ENCODE measurements at regions not wholly inside any gene's neighbourhood (a gene's known extent, or its start where the extent isn't known, plus 50 kb on each side); places are given as distances from the start of the nearest gene placed in this dataset.

GRCh38 chr5:107277485-107278125 is 393.1 kb downstream of the EFNA5 start:
- H3K27me3 ChIP-seq (ENCODE audit: insufficient read depth, low read length), result no peaks in the 10 kb centered on the region
- no peak overlapping the region for H2AFZ ChIP-seq (ENCODE audit: low read depth, low read length, poor library complexity, severe bottlenecking)
- no peaks in the 10 kb centered on the region for H3K79me2 ChIP-seq (ENCODE audit: insufficient read depth, low read length)
- H3K4me3 ChIP-seq (replicated peaks in 1 of 2; ENCODE audit: low read depth in 1 of 2, low read length in 2 of 2), result no peak overlapping the region
- H3K4me1 ChIP-seq (ENCODE audit: control insufficient read depth in 1 of 2, insufficient read depth in 2 of 2, low read length in 2 of 2), result no peaks in the 10 kb centered on the region
- no peaks in the 10 kb centered on the region for H3K36me3 ChIP-seq (ENCODE audit: control insufficient read depth in 1 of 2, insufficient read depth in 2 of 2, low read length in 2 of 2)
- ChIA-PET CTCF (no interaction called here), RAD21 (ENCODE audit: low non-redundant PET in 1 of 2, low total read pairs in 2 of 2, uncharacterized antibody in 2 of 2, unreplicated experiment in 2 of 2) (no interaction called here), POLR2A (no interaction called here)
- no peak overlapping the region for H3K9ac ChIP-seq (ENCODE audit: low read length)
- DNase-seq (ENCODE audit: low read depth, low spot score) (no peak), ATAC-seq (no peak)
- intact Hi-C loops (cut with micrococcal nuclease), result no loop called here
- BruUV-seq (replicated peaks), result no TSS peak
- no peak overlapping the region for H3K27ac ChIP-seq (ENCODE audit: low read depth, low read length)
- no peak for TF ChIP-seq REST (IDR thresholded peaks at IDR 0.05; ENCODE audit: low read depth)
- TF ChIP-seq, protein P1, sequence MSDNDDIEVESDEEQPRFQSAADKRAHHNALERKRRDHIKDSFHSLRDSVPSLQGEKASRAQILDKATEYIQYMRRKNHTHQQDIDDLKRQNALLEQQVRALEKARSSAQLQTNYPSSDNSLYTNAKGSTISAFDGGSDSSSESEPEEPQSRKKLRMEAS (IDR thresholded peaks at IDR 0.05), result no peak
- H3K9me3 ChIP-seq (ENCODE audit: control insufficient read depth in 1 of 2, insufficient read depth in 1 of 2, low read depth in 1 of 2, low read length in 2 of 2), result no peaks in the 10 kb centered on the region
- no peaks in the 10 kb centered on the region for H3K9me2 ChIP-seq (ENCODE audit: insufficient read depth)
- H3K4me2 ChIP-seq (ENCODE audit: low read length), result no peak overlapping the region
- no peaks in the 10 kb centered on the region for H4K20me1 ChIP-seq (ENCODE audit: insufficient read depth)

GRCh38 chr5:107275333-107275732 is 395.4 kb downstream of the EFNA5 start:
- Histone ChIP-seq H4K20me1 (ENCODE audit: insufficient read depth) (no peaks in the 10 kb centered on the region), H3K27ac (ENCODE audit: low read depth, low read length) (no peak overlapping the region), H3K9me3 (ENCODE audit: control insufficient read depth in 1 of 2, insufficient read depth in 1 of 2, low read depth in 1 of 2, low read length in 2 of 2) (no peaks in the 10 kb centered on the region), H3K9me2 (ENCODE audit: insufficient read depth) (no peaks in the 10 kb centered on the region), H2AFZ (ENCODE audit: low read depth, low read length, poor library complexity, severe bottlenecking) (no peak overlapping the region), H3K27me3 (ENCODE audit: insufficient read depth, low read length) (no peaks in the 10 kb centered on the region), H3K4me3 (replicated peaks in 1 of 2; ENCODE audit: low read depth in 1 of 2, low read length in 2 of 2) (no peak overlapping the region), H3K9ac (ENCODE audit: low read length) (no peak overlapping the region), H3K79me2 (ENCODE audit: insufficient read depth, low read length) (no peaks in the 10 kb centered on the region), H3K4me2 (ENCODE audit: low read length) (no peak overlapping the region), H3K36me3 (ENCODE audit: control insufficient read depth in 1 of 2, insufficient read depth in 2 of 2, low read length in 2 of 2) (no peaks in the 10 kb centered on the region), H3K4me1 (ENCODE audit: control insufficient read depth in 1 of 2, insufficient read depth in 2 of 2, low read length in 2 of 2) (no peaks in the 10 kb centered on the region)
- DNase-seq (ENCODE audit: low read depth, low spot score) (no peak), ATAC-seq (no peak)
- BruUV-seq (replicated peaks), result no TSS peak
- RAD21 ChIA-PET (ENCODE audit: low non-redundant PET in 1 of 2, low total read pairs in 2 of 2, uncharacterized antibody in 2 of 2, unreplicated experiment in 2 of 2), result no interaction called here
- intact Hi-C loops (cut with micrococcal nuclease), result no loop called here
- POLR2A ChIA-PET, result no interaction called here
- CTCF ChIA-PET, result no interaction called here
- no peak for TF ChIP-seq ELF1 (IDR thresholded peaks at IDR 0.05; ENCODE audit: borderline replicate concordance, low read depth)
- no peak for TF ChIP-seq CBX3 (IDR thresholded peaks at IDR 0.05; ENCODE audit: low read depth)
- no peak for TF ChIP-seq EZH2phosphoT487 (IDR thresholded peaks at IDR 0.05; ENCODE audit: borderline replicate concordance)
- TF ChIP-seq, protein P2, sequence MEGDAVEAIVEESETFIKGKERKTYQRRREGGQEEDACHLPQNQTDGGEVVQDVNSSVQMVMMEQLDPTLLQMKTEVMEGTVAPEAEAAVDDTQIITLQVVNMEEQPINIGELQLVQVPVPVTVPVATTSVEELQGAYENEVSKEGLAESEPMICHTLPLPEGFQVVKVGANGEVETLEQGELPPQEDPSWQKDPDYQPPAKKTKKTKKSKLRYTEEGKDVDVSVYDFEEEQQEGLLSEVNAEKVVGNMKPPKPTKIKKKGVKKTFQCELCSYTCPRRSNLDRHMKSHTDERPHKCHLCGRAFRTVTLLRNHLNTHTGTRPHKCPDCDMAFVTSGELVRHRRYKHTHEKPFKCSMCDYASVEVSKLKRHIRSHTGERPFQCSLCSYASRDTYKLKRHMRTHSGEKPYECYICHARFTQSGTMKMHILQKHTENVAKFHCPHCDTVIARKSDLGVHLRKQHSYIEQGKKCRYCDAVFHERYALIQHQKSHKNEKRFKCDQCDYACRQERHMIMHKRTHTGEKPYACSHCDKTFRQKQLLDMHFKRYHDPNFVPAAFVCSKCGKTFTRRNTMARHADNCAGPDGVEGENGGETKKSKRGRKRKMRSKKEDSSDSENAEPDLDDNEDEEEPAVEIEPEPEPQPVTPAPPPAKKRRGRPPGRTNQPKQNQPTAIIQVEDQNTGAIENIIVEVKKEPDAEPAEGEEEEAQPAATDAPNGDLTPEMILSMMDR (IDR thresholded peaks at IDR 0.05 in 2 of 3, conservative IDR thresholded peaks at IDR 0.05 in 1 of 3; ENCODE audit: borderline replicate concordance in 1 of 3, insufficient read depth in 1 of 3, low read depth in 2 of 3, low read length in 2 of 3), result no peak
- no peak for TF ChIP-seq RAD21 (IDR thresholded peaks at IDR 0.05; ENCODE audit: low read depth)
- no peak for TF ChIP-seq FOSL1 (IDR thresholded peaks at IDR 0.05; ENCODE audit: low read depth)
- no peak for TF ChIP-seq EZH2 (IDR thresholded peaks at IDR 0.05)
- TF ChIP-seq, protein P3, sequence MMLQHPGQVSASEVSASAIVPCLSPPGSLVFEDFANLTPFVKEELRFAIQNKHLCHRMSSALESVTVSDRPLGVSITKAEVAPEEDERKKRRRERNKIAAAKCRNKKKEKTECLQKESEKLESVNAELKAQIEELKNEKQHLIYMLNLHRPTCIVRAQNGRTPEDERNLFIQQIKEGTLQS (IDR thresholded peaks at IDR 0.05), result no peak
- no peak for TF ChIP-seq SRF (IDR thresholded peaks at IDR 0.05; ENCODE audit: low read depth)
- TF ChIP-seq TCF7L2 (IDR thresholded peaks at IDR 0.05; ENCODE audit: borderline replicate concordance, extremely low read depth, insufficient read depth, insufficient read length), result no peak
- no peak for TF ChIP-seq CEBPB (IDR thresholded peaks at IDR 0.05; ENCODE audit: low read depth)

Data from HCT116 (cell line).